HG02759 (cell line): ENCODE measurements at regions not wholly inside any gene's neighbourhood (a gene's known extent, or its start where the extent isn't known, plus 50 kb on each side); places are given as distances from the start of the nearest gene placed in this dataset.
"Not testable (repeated sequence)": the region's sequence is repeated elsewhere in the genome, so short reads cannot be mapped to it uniquely, and the experiment has no call there.

Experiments
- ATAC-seq: cut with Tn5 transposase; IDR thresholded peaks from one replicate; pipeline ENCODE4 v1.9.1; 2021; ENCODE audit warnings: mild to moderate bottlenecking, moderate library complexity; ENCODE audit not compliant: unreplicated experiment

GRCh38 chr3:117844676-117845075 lies 1135.1 kb downstream of the TUSC7 start:
- ATAC-seq = no peak

DNA sequence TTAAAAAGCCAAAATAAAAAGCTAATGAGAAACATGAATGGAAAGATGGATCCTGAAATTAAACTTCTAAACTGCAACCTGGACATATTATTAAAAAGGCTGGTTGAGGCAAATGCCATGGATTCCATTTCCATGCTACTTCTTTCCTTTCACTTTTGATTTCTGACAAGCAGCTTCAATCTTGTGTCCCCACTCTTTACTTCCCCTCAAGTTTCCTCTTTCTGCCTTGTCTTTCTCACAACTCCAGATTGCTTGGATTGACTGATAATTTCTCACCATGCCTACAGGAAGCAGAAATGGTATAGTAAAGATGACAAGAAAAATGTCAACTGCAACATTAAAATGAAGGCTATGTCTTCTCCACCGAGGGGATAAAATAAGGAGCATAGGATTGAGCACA lies 1136.7 kb downstream of the TUSC7 start:
- no peak for ATAC-seq

- no peak for ATAC-seq
These were observed 1139.0 kb downstream of the TUSC7 start for GRCh38 chr3:117848606-117849005.

GRCh38 chr3:117853923-117854668 lies 1144.5 kb downstream of the TUSC7 start:
- no peak for ATAC-seq

- no peak for ATAC-seq
These were observed 1146.8 kb downstream of the TUSC7 start for GRCh38 chr3:117856354-117856753.

DNA sequence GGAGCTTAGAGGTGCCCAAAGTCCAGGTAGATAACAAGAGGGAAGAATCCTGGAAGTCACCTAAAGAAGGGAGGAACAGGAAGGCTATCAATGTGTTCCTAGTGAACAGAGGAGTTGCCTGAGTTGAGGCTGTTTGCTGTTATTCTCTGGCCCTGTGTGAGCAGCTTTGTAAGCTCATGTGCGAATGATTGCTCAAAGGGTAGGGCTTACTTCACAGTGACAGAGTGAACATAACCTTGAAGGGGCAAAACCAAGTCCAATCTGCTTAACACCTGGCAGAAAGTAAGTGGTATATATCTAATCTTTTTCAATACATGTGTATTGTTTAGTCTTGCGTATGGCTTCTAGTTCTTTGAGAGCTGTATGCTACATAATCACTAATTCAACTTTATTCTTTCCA lies 1153.6 kb downstream of the TUSC7 start:
- ATAC-seq = no peak

DNA sequence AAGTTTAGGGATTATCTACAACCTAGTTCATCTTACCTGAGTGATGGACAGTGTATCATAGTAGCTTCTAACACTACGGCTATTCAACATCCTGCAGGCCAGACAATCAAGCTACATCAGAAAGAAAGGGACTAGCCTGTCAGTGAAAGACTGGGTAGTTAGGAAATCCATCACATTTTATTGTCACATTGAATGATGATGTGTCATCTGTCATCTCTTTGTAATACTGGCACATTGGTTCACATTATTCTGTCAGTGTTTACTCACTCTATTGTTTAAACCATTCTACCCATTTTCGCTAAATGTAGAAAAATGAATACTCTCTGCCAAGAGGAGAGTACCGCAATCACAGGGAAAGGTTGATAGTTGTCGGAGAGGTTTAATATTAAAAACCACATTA lies 1155.8 kb downstream of the TUSC7 start:
- no peak for ATAC-seq

DNA sequence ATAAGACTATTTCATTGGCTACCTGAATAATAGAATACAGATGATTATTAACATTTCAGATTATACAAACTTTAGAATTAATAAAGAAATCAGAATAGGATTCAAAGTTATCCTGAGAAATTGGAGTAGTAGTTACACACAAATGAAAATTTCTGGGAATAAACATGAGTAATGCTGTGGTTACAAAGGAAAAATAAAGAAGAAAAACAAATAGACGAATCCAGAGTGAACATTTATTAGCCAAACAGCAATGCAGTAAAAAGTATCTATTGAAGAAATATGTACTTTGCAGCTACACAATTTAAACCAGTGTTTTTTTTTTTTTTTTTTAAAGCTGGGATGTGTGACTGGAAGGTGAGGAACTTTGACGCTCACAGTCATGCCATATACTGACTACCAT lies 1159.2 kb downstream of the TUSC7 start:
- ATAC-seq = no peak

DNA sequence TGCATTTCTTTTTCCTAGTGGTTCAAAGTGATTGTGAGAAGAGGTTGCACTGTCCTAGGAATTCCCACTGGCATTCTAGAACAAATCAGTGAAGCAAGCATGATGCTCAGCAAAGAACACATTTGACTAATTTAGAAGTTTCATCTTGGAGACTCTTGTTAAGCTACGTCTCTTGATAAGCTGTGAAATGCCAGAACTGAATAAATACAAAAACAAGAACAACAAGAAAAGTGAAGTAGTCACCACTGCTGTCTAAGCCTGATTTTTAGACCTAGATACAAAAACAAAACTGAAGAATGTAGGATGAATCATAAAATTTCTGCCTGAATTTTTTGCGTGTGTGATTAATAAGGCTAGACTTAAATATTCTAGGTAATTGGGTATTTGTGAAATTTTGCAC lies 1162.4 kb downstream of the TUSC7 start:
- no peak for ATAC-seq

DNA sequence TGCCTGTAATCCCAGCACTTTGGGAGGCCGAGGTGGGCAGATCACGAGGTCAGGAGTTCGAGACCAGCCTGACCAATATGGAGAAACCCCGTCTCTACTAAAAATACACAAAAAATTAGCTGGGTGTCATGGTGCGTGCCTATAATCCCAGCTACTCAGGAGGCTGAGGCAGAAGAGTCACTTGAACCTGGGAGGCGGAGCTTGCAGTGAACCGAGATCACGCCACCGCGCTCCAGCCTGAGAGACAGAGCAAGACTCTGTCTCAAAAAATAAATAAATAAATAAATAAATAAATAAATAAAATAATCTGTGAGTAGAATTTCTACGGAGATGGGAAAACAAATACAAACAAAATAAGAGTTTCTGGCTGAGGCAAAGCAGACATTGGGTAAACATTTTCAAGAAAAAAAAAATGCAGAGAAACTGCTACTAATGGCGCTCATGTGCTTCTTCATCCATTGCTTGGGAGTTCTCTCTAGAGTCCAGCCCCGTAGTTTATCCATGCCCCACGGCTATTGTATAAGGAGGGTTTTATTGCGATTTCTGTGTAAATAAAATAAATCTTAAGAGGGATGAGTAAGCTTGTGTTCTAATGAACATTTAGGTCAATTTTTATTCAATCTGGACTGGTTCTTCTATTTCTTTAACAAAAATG lies 1161.9 kb downstream of the IGSF11 start:
- not testable (repeated sequence) for ATAC-seq

- ATAC-seq = no peak
These were observed 1161.4 kb downstream of the IGSF11 start for GRCh38 chr3:117873249-117873600.

DNA sequence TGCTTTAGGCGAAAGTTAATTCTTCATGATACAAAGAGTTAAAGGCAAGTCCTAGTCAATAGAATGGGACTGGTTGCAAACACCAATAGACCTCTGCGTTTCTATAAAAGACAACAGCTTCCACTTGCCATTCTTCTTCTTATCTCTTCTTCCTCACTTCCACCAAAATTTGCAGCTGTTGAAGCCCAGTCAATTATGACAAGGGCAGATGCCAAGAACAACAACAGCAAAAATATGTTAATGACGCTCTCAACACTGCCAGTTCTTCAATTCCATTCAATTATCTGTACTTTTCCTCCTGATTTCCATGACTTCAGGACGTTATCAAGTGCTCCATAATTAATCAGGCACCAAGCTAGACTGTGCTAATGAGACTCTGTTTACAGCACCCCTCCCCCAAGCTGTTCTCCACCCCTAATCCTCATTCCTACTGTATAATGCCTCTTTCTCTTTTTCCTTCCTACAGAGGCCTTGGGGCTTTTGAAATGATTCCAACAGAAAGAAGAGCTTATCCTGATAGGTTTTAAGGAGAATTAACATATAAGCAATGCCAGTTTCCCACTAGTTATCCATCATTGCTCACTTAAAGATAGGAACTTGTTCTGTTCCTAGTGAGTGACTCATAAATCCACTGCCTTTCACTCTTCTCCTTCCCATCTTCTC lies 1160.5 kb downstream of the IGSF11 start:
- no peak for ATAC-seq

DNA sequence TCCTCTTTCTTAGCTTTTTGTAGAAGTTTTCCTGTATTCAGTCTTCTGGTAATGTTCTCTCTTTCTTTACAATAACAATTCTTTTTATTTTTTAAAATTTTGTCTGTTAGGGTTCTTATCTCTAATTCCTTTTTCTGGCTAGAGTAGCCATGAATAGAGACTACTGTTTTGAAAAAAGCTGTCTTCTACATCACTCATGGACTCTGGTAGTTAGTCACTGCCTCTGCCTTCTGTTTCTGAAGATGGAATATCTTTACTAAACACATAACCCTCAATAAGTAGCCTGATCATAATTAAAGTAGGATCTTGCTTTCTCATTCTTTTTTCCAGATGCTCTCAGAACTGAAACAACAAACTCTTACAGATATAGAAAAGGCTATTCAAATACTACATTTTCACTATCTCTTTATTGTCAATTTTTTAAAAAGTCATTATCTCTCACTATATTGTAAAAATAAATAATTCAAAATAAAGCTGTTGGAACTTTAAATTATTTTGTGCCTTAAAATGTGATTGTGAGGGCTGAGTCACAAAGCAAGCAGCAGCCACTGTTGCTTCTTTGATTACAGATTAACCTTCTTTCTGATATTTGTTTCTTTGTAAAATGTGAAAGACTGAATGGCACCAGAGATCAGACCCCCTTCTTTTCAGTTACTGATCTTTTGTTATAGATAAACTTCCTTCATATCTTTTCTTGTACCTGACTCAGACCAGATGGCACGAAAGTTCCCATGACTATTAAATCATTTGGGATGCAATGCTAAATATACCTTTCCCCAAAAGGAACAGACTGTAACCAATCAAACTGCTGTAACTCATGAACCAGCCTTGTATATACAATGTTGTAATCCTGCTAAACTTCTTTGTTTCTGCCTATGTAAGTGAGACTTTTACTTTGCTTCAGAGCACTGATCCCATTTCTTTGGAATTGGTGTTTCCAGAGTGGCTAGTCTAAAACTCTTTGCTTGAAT lies 1159.5 kb downstream of the IGSF11 start:
- ATAC-seq = no peak

GRCh38 chr3:117875887-117876286 lies 1158.8 kb downstream of the IGSF11 start:
- no peak for ATAC-seq

DNA sequence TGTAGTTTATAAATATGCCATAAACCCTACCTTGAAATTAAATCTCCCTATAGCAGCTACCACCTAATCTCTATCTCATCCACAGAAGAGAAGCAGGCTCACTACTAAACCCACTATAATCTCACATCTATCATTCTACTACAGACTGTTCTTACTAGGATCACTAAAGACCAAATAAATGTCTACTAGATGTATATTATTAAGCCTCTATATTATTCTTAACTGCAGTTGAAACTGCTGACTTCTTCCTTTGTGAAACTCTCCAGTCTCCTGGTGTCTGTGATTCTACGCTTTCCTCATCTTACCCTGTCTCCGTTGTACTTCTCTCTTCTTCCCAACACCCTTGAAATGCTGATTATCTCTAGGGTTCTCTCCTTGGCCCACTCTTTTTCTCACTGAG lies 1154.0 kb downstream of the IGSF11 start:
- no peak for ATAC-seq

- no peak for ATAC-seq
These were observed 1153.4 kb downstream of the IGSF11 start for GRCh38 chr3:117881210-117881609.

DNA sequence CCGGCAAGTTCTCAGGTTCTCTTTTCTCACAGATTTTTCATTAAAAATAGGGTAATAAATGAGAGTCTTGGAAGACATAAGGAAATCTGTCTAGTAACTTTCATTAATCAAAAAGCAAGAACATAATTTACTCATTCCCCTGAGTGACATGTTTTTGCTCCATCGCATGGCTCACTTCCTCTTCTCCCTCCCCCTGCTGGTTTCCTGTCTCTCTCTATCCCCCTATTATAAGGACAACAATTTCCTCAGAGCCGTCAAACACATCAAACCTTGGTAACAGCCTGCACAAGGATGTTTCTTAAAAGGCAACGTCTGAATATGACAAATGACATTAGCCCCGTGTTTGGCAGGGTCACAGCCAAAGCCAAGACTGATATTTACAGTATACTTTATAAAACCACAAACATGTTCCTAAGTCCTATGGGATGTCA lies 1149.6 kb downstream of the IGSF11 start:
- peak; percentile 52 for ATAC-seq

DNA sequence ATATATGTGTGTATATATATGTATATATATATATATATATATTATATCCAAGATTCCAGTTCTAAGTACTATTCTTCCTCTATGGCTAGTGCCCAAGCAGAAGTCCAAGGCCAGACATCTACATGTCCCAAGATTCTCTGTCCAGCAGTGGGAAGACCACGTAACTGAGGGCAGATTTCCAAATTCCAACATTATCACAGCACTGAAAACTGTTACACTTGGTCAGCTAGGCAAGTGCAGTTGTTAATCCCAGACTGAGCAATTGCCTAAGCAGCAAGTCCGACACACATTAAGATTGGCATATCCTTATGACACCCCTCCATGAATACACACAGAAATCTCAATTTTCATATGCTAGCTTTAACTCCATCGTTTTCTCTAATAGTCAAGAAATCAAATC lies 1148.5 kb downstream of the IGSF11 start:
- no peak for ATAC-seq

DNA sequence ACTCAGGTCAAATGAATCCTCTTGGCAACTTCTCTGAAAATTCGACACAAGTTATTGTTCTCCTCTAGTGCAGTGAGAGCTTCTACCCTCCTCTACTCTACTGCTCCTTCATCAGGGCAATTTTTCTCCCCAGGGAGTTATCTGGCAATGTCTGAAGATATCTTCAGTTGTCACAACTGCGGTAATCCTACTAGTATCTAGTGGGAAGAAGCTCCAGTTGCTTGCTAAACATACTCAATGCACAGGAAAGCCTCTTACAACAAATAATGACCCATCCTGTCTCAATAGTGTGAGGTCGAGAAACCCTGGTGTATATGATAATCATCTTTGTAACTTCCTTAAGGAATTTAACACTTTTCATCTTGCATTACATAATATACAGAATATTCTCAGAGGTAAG lies 1147.6 kb downstream of the IGSF11 start:
- ATAC-seq = no peak

- ATAC-seq = no peak
These were observed 1146.7 kb downstream of the IGSF11 start for GRCh38 chr3:117887901-117888300.

DNA sequence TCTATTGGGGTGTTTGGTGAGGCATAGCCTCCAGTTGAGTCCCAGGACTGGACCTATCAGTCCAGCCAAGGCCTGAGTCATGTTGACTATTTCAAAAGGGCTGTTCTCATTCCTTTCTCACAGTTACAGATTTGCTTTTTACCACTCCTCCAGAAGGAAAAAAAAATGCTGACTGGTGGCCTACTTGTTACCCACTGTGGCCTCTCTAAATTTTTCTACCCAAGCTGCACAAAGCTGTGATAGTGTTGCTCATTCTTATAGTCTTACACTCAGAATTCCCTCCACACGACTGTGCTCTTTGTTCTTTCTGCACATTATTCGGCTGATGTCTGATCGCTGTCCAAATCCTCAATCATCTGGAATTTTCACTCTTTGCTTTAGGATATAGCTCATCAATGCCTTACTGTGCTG lies 1142.2 kb downstream of the IGSF11 start:
- ATAC-seq = no peak
